Right lobe of liver (tissue), 4 donors: ENCODE measurements at regions not wholly inside any gene's neighbourhood (a gene's known extent, or its start where the extent isn't known, plus 50 kb on each side); places are given as distances from the start of the nearest gene placed in this dataset.

ENCODE experiments used
- CTCF ChIP-seq, 4 donors: fragments of 200-600 bp in 3 of 4; fragments of 450-650 bp in 1 of 4; IDR thresholded peaks; one replicate each; pipeline versions ENCODE4 v1.5.1 to v1.8.0; 2016 to 2022; ENCODE audit warnings: antibody characterized with exemption in 4 of 4, mild to moderate bottlenecking in 2 of 4
- POLR2A ChIP-seq: fragments of 450-650 bp; IDR thresholded peaks from one replicate; pipeline ENCODE4 v1.6.1; 2017; ENCODE audit warnings: antibody characterized with exemption, mild to moderate bottlenecking
- donor health status: DM: no; HTN: no; CAD: no.
- donor health status: DM: no; HTN: no; CAD: no.
- donor health status: DM: no; HTN: yes; CAD: no.

GRCh38 chr2:210971431-210971830, 415.0 kb downstream of the CPS1 start:
- TF ChIP-seq CTCF (IDR thresholded peaks at IDR 0.05), result no peak
- TF ChIP-seq POLR2A, result no peak
